Ishikawa (cell line): ENCODE measurements at regions not wholly inside any gene's neighbourhood (a gene's known extent, or its start where the extent isn't known, plus 50 kb on each side); places are given as distances from the start of the nearest gene placed in this dataset.

Source experiments
- CREB1 ChIP-seq: IDR thresholded peaks from 2 replicates; pipeline ENCODE4 v1.6.1; 2012; ENCODE audit warnings: low read depth
- EGR1 ChIP-seq: IDR thresholded peaks from 2 replicates; pipeline ENCODE4 v1.6.1; 2012
- EP300 ChIP-seq: IDR thresholded peaks from 2 replicates; pipeline ENCODE4 v1.6.1; 2012; ENCODE audit warnings: borderline replicate concordance
- FOXM1 ChIP-seq: IDR thresholded peaks from 2 replicates; pipeline ENCODE4 v1.6.1; 2012; ENCODE audit warnings: low read depth, borderline replicate concordance
- RAD21 ChIP-seq: IDR thresholded peaks from 2 replicates; pipeline ENCODE4 v1.6.1; 2012; ENCODE audit warnings: low read depth
- TCF12 ChIP-seq: IDR thresholded peaks from 2 replicates; pipeline ENCODE4 v1.6.1; 2012; ENCODE audit warnings: low read depth
- YY1 ChIP-seq: IDR thresholded peaks from 2 replicates; pipeline ENCODE4 v1.6.1; 2012; ENCODE audit warnings: low read depth
- TF ChIP-seq, protein P1 (sequence below): IDR thresholded peaks from 2 replicates; pipeline ENCODE4 v1.6.1; 2012
- TF ChIP-seq, protein P2 (sequence below): IDR thresholded peaks from 2 replicates; pipeline ENCODE4 v1.6.1; 2012; ENCODE audit warnings: low read depth, mild to moderate bottlenecking

DNA sequence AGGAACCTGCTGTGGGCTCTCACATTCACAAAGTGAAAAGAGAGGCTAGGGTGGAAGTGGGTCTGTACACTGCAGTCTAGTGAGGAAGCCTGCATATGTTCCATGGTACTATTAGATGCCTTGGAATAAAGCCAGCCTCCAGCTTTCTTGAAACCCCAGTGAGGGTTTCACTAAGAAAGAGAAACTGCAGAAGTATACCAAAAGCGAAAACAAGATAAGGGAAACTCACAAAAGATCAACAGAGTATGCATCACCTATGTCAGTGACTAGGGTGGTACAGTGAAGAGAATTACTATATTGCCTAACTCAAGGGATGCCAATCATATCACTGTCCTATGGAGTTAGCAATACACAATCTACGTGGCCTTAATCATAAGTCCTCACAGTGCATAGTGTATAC lies 212.5 kb upstream of the GADL1 start:
- TF ChIP-seq, protein P1, sequence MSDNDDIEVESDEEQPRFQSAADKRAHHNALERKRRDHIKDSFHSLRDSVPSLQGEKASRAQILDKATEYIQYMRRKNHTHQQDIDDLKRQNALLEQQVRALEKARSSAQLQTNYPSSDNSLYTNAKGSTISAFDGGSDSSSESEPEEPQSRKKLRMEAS: no peak
- TF ChIP-seq FOXM1 (no peak), YY1 (no peak), CREB1 (no peak), RAD21 (no peak), EGR1 (no peak), TCF12 (no peak), EP300 (no peak)
- TF ChIP-seq, protein P2, sequence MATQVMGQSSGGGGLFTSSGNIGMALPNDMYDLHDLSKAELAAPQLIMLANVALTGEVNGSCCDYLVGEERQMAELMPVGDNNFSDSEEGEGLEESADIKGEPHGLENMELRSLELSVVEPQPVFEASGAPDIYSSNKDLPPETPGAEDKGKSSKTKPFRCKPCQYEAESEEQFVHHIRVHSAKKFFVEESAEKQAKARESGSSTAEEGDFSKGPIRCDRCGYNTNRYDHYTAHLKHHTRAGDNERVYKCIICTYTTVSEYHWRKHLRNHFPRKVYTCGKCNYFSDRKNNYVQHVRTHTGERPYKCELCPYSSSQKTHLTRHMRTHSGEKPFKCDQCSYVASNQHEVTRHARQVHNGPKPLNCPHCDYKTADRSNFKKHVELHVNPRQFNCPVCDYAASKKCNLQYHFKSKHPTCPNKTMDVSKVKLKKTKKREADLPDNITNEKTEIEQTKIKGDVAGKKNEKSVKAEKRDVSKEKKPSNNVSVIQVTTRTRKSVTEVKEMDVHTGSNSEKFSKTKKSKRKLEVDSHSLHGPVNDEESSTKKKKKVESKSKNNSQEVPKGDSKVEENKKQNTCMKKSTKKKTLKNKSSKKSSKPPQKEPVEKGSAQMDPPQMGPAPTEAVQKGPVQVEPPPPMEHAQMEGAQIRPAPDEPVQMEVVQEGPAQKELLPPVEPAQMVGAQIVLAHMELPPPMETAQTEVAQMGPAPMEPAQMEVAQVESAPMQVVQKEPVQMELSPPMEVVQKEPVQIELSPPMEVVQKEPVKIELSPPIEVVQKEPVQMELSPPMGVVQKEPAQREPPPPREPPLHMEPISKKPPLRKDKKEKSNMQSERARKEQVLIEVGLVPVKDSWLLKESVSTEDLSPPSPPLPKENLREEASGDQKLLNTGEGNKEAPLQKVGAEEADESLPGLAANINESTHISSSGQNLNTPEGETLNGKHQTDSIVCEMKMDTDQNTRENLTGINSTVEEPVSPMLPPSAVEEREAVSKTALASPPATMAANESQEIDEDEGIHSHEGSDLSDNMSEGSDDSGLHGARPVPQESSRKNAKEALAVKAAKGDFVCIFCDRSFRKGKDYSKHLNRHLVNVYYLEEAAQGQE: no peak
